ENCODE measurements at regions not wholly inside any gene's neighbourhood (a gene's known extent, or its start where the extent isn't known, plus 50 kb on each side); places are given as distances from the start of the nearest gene placed in this dataset.

GRCh38 chr7:50962962-50963374, 180.3 kb upstream of the GRB10 start:
- no peaks in the 10 kb centered on the region for H3K36me3 ChIP-seq (ENCODE audit: control insufficient read depth in 4 of 4, insufficient read depth in 4 of 4, low read length in 4 of 4)
- DNase-seq = peak; percentile 30 to 64 (median 46)
- H3K9ac ChIP-seq (ENCODE audit: insufficient read depth in 1 of 2, low read length in 2 of 2) = no peak overlapping the region
- no peaks in the 10 kb centered on the region for H3K9me3 ChIP-seq (ENCODE audit: control insufficient read depth in 4 of 4, insufficient read depth in 3 of 4, low read length in 3 of 4)
- peaks cover 0 to 6% (median 0%) of the 10 kb centered on the region in 5 donors for H3K4me1 ChIP-seq (ENCODE audit: control insufficient read depth in 5 of 5, insufficient read depth in 5 of 5, low read length in 5 of 5)
- ATAC-seq (ENCODE audit: insufficient read depth, low FRiP score) = peak; percentile 79
- no peak for TF ChIP-seq CTCF (IDR thresholded peaks at IDR 0.05; ENCODE audit: control extremely low read depth, extremely low read depth)
- WGBS, 2 donors = 16 to 18% methylated on average over 4 of the region's 4 CpGs
- no peak overlapping the region for H3K27ac ChIP-seq (ENCODE audit: low read depth in 1 of 2, low read length in 1 of 2)
- H3K4me3 ChIP-seq = no peak overlapping the region
- no peaks in the 10 kb centered on the region for H3K27me3 ChIP-seq (ENCODE audit: control insufficient read depth in 3 of 3, insufficient read depth in 3 of 3, low read length in 2 of 3)

GRCh38 chr7:50962281-50962883, 179.7 kb upstream of the GRB10 start:
- H3K9me3 ChIP-seq (ENCODE audit: control insufficient read depth in 4 of 4, insufficient read depth in 3 of 4, low read length in 3 of 4) = no peaks in the 10 kb centered on the region
- H3K36me3 ChIP-seq (ENCODE audit: control insufficient read depth in 4 of 4, insufficient read depth in 4 of 4, low read length in 4 of 4) = no peaks in the 10 kb centered on the region
- DNase-seq = no peak
- H3K27ac ChIP-seq (ENCODE audit: low read depth in 1 of 2, low read length in 1 of 2) = no peak overlapping the region
- H3K4me1 ChIP-seq (ENCODE audit: control insufficient read depth in 5 of 5, insufficient read depth in 5 of 5, low read length in 5 of 5) = peaks cover 0 to 6% (median 0%) of the 10 kb centered on the region in 5 donors
- H3K4me3 ChIP-seq = no peak overlapping the region
- H3K9ac ChIP-seq (ENCODE audit: insufficient read depth in 1 of 2, low read length in 2 of 2) = no peak overlapping the region
- WGBS, 2 donors = 73% methylated on average over 10 of the region's 10 CpGs
- H3K27me3 ChIP-seq (ENCODE audit: control insufficient read depth in 3 of 3, insufficient read depth in 3 of 3, low read length in 2 of 3) = no peaks in the 10 kb centered on the region
- no peak for ATAC-seq (ENCODE audit: insufficient read depth, low FRiP score)
- TF ChIP-seq CTCF (IDR thresholded peaks at IDR 0.05; ENCODE audit: control extremely low read depth, extremely low read depth) = no peak

GRCh38 chr7:50960621-50961310, 178.1 kb upstream of the GRB10 start:
- Histone ChIP-seq H3K4me3 (no peak overlapping the region), H3K4me1 (ENCODE audit: control insufficient read depth in 5 of 5, insufficient read depth in 5 of 5, low read length in 5 of 5) (peaks cover 0 to 6% (median 0%) of the 10 kb centered on the region in 5 donors), H3K9me3 (ENCODE audit: control insufficient read depth in 4 of 4, insufficient read depth in 3 of 4, low read length in 3 of 4) (no peaks in the 10 kb centered on the region), H3K9ac (ENCODE audit: insufficient read depth in 1 of 2, low read length in 2 of 2) (no peak overlapping the region), H3K36me3 (ENCODE audit: control insufficient read depth in 4 of 4, insufficient read depth in 4 of 4, low read length in 4 of 4) (no peaks in the 10 kb centered on the region), H3K27me3 (ENCODE audit: control insufficient read depth in 3 of 3, insufficient read depth in 3 of 3, low read length in 2 of 3) (no peaks in the 10 kb centered on the region), H3K27ac (ENCODE audit: low read depth in 1 of 2, low read length in 1 of 2) (no peak overlapping the region)
- 86 to 87% methylated on average over 14 of the region's 14 CpGs for WGBS, 2 donors
- TF ChIP-seq CTCF (IDR thresholded peaks at IDR 0.05; ENCODE audit: control extremely low read depth, extremely low read depth) = no peak
- ATAC-seq (ENCODE audit: insufficient read depth, low FRiP score) = no peak
- no peak for DNase-seq
